GM21737 (cell line): ENCODE measurements at regions not wholly inside any gene's neighbourhood (a gene's known extent, or its start where the extent isn't known, plus 50 kb on each side); places are given as distances from the start of the nearest gene placed in this dataset.

Source experiments
- ATAC-seq: cut with Tn5 transposase; IDR thresholded peaks from one replicate; pipeline ENCODE4 v1.9.1; 2021; ENCODE audit warnings: mild to moderate bottlenecking, moderate library complexity; ENCODE audit not compliant: unreplicated experiment

DNA sequence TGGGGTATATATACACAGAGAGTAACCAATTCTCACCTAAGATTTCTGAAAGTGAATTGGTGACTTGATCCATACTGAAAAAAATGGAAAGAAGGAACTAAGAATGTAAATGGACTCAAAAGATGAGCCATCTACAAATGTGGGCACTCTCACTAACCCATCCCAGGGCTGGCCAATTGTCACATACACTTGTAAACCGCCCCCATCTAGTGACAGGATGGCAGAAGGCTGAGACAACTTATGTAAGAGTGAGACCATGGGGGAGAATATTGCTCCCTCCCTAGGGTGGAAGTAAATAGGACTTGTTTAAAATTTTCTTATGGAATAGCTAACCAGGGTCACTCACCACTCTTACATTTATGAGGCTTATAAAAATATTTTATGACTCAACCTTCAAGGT is 377.1 kb upstream of the ISX start:
- ATAC-seq: no peak

DNA sequence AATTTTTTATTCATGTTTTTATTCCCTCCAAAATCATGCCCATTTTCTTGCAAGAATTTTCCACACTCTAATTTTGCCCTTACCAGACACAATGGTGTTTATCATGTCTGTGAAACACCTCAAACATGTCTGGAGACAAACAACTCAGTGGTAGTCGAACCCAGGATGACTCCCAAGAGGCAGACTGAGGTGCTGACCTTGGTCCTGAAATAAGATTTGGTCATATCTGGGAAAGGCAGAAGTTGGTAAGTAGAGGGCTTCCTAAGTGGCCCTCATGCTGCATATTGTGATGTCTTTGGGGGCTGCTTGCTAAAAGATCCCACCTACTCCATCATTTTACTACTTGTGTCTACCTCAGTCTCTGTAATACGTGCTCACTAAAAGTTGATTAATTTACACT is 369.4 kb upstream of the ISX start:
- ATAC-seq: no peak

DNA sequence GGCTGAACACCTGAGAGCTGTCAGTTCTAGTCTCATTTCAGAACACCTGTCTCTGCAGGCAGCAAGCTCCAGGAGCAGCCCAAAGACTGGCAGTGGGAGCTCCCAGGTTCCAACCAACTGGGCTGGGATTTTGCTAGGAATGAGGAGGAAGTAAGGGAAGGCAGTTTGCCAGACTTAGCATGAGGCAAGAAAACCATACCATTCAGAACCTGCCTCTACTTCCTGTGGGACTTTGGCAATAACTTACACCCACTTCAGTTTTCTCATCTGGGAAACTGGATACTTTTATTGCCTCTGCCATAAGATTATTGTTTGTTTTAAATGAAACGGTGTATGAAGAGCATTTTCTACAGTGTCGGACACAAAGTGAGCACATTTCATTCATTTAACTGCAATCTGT is 363.7 kb upstream of the ISX start:
- no peak for ATAC-seq

DNA sequence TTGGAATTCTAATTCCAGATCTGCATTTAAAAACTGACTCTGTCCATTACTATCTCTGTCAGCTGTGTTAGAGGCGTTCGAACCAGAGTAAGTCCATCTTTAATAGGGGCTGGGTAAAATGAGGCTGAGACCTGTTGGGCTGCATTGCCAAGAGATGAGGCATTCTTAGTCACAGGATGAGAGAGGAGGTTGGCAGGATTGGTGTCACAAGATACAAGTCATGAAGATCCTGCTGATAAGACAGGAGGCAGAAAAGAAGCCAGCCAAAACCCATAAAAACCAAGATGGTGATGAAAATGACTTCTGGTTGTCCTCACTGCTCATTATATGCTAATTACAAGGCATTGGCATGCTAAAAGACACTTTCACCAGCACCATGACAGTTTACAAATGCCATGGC is 356.3 kb upstream of the ISX start:
- ATAC-seq: no peak

DNA sequence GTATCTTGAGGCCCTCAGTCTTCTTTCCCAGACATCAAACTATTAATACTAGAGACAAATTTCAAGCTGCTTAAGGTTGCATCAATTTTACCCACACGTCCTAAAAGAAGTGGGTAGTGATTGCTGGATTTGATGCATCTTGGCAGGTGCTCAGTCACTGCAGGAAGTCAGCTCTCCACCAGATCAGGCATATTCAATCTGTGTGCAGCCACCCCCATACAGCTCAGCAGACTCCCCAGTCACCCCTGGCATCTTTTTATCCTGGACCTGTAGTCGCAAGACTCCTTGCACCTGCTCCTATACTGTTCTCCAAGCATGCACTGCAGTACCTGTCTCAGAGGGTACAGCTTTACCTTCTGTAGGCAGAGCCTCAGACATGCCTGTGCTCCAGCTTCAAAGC is 343.1 kb upstream of the ISX start:
- ATAC-seq: no peak

DNA sequence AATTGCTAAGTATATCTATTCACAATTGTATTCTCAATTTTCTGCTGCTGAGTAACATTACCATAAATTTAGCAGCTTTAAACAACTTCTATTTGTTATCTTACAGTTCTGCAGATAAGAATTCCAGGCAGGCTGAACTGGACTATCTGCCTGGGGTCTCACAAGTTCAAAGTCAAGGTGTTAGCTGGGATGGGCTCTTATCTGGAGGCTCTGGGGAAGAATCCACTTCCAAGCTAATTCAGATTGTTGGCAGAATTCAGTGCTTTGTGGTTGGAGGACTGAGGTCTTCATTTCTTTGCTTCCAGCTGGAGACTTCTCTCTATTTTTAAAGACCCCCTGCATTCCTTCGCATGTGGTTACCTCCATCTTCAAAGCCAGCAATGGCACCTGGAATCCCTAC is 329.9 kb upstream of the ISX start:
- no peak for ATAC-seq

DNA sequence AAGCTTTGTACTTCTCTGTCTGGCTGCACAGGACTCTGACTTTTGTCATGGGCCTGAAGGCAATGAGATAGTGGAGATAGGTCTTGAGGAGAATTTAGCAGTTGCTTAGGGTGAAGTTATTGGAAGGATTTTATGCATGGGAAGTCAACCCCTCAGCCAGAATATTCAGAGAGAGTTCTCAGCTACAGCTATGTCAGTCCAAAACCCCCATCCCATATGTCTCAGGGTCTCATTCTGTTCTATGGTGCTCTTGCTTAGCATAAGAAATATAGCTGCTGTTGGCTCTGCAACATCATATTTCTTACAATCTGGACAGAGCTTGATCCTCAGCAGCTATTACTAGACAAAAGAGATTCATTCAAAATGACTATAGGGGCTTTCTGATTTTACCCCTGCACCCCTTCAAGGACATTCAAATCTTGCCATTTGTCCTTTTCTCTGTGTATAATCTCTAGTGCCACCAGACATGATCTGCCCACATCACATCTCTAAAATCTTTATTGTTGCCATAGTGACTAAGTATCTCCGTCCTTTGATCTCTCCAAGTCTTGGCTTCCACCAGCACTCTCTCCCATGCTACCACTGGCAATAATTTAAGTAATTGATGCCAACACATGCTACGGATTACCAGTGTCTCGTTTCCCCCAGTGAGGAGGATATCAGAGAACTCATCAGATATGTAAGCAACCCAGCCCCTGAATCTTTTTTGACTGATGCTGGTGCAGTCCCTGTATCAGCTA is 327.1 kb upstream of the ISX start:
- no peak for ATAC-seq

DNA sequence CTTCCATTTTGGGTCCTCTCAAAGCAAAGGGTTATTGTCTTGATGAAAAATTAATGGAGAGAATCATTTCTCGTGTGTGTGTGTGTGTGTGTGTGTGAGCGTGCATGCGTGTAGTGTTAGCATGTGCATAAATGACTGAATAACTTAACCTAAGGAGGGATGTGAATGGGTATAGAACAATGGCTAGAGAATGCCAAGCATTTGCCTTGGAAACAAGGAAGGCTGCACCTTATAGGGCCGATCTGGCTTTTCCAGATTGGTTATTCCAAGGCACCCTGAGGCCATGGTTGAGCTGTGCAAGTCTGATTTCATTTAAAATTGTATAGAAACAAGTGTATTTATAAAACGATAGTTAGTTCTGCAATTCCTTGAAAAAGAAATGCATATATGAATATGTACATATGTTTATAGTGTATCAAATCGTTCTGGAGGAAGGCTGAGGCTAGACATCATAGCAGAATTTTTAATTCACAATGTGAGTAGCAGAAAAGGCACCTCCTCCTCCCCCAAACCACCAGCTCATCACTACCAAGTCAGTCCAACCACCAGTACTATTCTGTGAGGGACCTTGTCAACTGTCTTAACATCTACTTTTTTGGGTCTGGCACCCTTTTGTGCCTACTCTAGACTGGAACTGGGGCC is 322.7 kb upstream of the ISX start:
- no peak for ATAC-seq

DNA sequence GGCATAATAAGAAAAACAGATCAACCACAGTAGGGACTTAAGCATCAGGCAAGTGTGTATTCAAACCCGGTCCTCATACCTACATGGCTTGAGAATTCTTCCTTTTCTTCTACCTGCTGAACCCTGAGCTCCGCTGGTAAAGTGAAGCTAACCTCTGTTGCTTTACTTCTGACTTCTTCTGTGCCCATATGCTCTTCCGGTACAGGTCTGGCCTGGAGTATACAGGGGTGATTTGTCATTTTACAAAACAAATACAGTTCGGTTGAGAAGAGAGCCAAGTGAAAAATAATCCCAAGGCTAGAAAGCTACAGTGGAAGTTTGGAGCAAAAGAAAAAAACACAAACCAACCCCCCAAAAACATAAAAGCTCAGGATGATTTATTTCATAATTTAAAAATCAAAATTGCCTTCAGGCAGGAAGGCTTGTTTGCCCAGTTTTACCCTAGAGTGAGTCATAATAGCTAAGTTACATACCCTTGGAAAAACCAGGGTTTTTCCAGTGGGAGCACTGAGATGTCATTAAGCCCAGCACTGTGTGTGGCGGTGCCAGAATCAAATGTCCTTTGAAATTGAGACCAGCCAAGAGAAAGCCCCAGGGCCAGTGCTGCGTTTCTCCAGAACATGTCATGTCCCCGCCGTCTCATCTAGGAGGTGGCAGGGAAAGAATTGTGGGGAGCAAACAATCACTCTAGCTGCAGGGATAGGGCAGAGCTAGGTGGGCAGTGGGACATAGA is 305.5 kb upstream of the ISX start:
- no peak for ATAC-seq

DNA sequence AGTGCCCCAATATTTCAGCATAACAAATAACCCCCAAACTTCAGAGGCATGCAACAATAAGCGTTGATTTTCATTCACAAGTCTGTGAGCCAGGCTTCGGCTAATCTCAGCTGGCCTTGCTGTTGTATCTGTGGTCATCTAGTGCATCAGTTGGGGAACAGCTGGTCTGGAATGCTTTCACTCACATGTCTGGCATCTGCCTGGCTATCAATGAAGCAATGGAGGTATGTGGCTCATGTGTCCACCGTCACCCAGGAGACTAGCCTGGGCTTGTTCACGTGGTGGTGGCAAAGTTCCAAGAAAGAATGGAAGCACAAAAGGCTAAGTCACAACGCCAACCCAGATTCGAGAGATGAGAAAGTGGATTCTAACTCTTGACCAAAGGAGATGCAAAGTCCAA is 304.8 kb upstream of the ISX start:
- no peak for ATAC-seq

DNA sequence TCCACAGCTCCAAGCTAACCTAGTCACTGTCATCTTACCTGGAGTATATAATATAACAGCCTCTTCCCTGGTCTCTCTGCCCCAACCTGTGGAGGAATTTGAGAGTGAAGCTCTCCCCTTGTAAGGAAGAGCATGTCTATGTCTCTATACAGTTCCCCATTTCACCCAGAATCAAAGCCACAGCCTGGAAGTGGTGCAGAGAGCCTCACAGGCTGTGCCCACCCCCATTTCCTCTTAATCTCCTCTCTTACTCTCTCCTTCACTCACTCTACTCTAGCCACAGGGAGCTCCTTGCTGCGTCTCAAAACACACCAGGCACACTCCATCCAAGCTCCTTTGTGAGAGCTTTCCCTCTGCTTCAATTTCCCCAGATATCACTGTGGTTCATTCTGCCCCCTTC is 302.5 kb upstream of the ISX start:
- no peak for ATAC-seq

DNA sequence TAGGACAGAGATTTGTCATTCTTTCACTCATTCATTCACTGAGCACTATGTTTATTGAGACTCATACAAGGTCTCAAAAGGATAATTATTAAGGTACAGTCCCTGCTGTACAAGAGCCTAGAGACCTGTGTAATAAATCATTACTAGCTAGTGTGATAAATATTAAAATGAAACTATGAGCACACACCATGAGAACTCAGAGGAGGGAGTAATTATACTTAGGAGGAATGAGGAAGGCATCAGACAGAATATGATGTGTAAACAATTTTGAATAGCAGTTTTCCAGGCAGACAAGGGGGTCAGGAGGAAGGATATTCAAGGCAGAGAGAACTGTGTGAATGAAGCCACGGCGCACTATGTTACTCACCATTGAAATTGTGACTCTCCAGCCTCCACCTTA is 300.8 kb upstream of the ISX start:
- no peak for ATAC-seq

DNA sequence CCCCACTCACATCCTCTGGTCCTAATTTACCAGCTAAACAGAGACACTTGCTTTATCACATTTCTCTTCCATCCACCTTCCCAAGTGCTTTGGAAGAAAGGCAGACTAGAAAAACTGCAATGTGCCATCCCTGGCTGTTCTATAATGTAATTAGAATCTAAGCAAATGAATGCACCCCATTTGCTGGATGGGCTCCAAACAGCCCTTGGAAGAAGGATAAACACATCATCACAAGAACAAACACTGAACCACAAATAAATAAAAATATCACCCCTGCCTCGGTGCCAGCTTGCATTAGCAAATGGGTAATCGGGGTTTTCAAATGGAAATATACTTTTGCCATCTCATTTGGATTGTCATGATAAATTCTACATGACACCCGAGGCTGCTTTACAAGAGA is 296.6 kb upstream of the ISX start:
- no peak for ATAC-seq

DNA sequence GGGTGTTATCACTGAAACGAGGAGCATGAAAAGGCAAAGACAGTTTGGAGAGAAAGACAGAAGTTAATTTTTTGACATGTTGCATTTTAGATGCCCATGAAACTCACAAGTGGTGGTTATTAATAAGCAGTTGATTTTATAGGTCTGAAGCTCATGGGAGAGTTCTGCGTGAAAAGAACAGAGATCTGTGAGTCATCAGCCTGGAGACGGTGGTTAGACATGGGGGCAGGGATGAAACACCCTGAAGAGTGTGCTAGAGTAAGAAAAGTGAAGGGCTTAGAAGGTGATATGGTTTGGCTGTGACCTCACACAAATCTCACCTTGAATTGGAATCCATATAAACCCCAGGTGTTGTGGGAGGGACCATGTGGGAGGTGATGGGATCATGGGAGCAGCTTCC is 289.1 kb upstream of the ISX start:
- ATAC-seq: no peak

DNA sequence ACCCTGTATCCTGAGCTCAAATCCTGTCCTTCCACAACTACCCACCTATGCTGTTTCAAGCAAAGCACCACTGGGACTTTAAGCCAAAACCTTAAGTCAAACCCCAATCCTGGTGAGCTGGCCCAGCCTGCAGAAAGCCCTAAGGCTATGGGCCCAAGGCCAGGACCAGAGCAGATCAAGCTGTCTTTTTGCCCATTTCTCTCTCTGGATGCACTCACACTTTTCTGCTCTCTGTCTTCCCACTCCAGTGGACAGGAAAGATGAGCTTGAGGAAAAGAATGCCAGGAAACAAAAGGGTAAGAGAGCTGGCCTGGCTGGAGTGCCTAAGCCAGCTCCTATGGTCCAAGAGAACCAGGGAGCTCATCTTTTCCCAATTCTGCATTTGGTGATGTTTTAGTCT is 284.3 kb upstream of the ISX start:
- ATAC-seq: no peak

DNA sequence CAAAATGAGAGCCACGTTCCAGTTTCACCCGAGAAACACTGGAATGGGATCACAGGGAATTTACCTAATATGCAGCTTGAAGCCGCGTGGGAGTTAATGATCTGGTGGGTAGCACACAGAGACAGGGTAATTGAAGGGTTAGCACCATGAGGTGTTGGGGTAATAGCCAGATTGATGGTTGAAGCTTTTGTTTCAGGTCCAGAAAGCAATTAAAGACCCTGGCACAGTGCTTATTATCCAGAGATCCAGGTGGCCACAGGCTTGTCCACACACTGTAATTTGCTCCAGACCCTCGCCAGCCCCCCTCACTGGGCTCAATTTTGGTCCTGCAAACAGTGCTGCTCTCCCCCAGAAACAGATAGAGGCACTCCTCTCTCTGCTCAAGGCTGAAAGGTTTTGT is 282.5 kb upstream of the ISX start:
- ATAC-seq: no peak

DNA sequence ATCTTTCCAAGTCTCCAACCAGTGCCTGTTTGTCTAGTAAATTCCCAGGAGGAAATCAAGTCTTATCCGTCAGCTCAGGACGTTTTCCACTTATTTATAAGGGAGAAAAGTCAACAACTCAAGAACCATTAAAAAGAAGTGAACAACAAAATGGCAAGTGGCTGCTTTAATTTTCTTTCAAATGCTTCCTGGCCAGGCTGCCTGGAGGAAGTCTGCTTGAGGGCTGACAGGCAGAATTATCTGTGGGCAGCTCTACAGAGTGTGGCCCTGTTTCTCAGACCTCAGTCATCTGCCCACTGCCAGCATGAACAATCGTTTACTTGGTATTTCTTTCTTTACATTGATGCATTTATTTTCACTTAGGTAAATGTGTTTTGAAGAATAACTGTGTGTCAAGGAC is 281.9 kb upstream of the ISX start:
- no peak for ATAC-seq

DNA sequence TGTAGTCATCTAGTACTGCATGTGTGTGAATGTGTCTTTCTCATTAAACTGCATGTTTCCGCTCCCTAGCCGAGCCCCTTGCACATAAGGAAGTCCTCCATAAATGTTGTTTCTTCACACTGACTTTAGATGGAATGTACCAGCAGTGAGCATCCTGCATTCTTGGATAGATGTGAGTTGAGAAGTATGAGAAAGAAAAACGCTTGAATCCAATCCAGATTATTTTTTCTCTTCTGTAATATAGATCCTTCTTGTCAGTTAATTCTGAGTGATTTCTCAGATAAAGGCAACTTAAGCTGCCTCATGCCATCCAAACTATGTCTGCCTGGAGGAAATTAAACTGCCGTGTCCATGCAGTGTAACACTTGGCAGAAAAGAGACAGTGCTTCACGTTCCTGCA is 268.1 kb upstream of the ISX start:
- no peak for ATAC-seq

DNA sequence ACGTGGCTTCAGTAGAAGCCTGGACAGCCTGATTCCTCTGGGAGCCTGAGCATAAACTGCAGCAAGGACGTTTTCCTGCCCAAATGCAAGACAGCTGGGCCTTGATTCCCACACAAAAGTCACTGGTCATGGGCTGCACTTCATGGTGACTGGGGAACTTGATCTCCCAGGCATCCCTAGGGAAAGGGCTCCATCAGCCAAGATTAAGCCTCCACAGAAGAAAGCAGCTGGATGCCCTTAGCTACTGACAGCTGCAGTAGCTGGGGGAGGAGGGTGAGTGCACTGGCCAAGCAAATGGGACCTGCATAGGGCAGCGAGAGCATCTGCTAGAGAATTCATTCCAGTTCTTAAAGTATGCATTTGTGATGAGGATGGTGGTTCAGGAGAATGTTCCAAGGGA is 267.4 kb upstream of the ISX start:
- no peak for ATAC-seq

DNA sequence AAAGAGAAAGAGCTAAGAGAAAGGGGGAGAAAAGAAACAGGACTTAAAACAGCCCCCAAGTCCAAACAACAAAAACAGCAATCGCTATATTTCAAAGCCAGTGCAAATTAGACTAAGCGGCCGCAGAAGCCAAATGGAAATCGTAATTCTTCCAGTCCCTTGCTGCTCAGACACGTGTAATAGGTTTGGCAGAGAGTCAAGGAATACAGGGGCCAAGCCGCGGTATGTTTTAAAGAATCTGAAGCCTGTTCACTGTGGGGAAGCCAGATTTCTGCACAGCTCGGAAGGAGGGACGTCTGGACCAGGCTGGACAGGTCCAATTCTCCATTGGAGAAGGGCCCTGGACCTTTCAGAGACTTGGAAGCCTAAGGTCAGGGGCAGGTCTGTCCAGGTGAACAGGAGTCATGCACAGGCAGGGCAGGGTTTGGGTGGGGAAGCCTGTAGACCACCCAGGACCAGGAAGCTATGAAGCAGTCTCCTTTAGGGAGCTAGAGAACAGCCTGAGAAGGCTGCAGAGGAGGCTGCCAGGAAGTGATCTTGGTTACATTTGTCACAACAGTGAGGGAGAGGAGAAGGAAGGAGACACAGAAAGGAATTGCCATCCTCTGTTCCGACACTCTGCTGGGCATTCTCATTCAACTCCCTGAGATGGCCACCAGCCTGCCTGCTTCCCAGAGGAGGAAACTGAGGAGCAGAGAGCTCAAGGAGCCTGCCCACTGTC is 265.5 kb upstream of the ISX start:
- ATAC-seq: no peak

DNA sequence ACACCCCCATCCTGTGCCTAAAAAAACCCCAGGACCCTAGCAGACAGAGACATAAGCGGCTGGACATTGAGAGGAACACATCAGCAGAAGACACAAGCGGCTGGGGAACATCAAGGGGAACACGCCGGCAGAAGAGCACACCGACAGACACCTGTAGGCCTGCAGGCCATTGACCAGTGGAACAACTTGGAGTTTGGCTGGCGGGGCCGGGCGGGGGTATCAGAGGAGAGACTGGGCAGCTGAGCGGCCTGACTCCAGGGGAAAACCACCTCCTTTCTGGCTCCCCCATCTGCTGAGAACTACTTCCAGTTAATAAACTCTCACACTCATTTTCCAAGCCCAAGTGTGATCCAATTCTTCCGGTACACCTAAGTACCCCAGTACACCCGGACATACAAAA is 264.7 kb upstream of the ISX start:
- ATAC-seq: no peak

DNA sequence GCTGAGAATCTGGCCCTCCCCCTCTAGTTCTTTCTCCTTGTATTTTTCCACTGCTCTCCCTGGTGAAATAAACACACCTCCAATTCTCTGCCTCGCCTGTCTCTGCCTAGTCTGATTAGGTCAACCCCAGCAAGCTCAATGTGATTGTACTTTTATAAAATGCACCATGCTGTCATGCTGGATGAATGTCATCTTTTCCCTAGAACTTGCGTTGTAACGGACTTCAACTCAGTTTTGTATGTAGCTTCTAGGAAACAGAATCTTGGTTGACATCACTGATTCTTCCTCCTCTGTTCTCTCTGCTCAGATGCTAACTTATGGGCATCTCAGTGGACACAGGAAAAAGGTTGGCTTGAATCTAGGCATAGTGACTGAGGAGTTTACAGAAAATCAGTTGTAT is 261.9 kb upstream of the ISX start:
- no peak for ATAC-seq
